HT1080 (cell line): ENCODE measurements at regions not wholly inside any gene's neighbourhood (a gene's known extent, or its start where the extent isn't known, plus 50 kb on each side); places are given as distances from the start of the nearest gene placed in this dataset.
A peak's percentile ranks its signal among the peaks of the same experiment; 100 is the strongest.

ENCODE experiments used
- DNase-seq: peaks from one replicate; pipeline ENCODE4 v3.0.0-alpha.2; 2015; ENCODE audit warnings: low read depth

DNA sequence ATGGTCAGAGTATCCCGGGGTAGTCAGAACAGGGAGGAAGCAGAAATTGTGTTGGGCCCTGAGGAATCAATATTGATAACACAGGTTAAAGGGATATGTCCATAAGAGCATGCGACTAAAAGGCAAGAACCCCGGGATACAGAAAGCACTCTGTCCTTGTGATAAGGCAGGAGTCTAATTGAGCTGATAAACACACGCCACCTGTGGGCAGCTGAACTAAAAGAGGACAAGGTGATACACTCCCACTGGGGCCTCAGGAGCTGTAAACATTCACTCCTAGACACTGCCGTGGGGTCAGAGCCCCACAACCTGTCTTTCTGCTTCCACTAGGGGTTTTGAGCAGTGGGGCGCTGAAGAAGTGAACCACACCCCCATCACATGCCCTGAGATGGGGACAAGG is 144.7 kb upstream of the MPDZ start:
- no peak for DNase-seq

DNA sequence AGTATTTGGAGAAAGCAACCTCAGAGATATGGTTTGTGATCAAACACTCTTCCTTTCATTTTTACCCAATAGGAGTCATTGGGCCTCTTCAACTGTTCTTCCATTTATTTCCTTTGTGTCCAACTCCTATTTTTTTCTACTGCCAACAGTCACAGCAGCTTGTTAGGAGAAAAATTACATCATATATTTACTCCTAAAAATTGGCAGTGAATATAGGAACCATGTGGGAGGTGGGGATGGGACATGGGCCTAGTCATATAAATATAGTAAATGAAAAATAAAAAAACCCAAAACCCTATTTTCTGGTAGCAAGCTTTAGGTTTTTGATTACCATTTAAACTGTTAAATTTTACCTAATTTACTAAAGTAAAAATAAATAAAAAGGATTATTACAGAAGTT is 134.9 kb upstream of the MPDZ start:
- DNase-seq: no peak

- DNase-seq: no peak
These were observed 132.8 kb upstream of the MPDZ start for GRCh38 chr9:13412331-13412730.

DNA sequence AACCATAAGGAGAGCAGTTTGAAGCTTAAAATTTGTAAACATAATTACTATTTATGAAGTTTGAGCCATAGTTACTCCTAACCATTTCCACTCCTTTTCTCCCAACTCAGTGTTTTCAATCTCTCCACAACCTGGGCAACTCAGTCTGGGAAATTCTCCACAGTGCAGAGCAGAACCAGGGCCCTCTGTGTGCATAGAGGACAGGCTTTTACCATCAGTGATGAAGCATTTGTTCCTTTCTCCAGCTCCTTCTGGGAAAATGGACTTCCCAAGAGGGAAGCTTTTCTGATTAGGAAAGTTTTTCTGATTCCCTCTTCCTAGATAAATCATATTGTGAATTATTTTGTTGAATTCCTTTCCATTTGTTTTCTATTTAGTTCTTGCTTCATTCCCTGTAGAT is 132.3 kb upstream of the MPDZ start:
- DNase-seq: no peak

DNA sequence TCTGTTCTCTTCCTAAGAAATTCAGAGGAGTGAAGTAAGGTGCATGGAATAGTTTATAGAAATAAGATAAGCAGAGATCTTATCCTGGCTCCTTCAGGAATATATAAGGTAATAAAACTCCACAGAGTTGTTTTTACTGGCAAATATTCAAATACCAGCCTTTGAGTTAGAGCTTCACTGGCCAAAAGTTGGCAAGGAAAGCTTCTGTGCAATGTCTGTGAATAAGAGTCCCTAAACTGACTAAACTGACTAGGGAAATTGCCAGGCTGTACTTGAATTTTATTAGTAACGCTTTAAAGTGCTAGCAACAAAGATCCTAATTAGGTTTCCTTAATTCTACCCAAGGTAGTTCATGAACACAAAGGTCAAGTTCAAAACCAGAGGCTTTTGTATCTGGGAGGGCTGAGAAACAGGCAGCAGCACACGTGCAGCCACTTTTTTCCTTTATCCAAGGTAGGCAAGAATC is 131.1 kb upstream of the MPDZ start:
- peak; percentile 65 for DNase-seq

GRCh38 chr9:13397661-13398060 is 118.2 kb upstream of the MPDZ start:
- no peak for DNase-seq

DNA sequence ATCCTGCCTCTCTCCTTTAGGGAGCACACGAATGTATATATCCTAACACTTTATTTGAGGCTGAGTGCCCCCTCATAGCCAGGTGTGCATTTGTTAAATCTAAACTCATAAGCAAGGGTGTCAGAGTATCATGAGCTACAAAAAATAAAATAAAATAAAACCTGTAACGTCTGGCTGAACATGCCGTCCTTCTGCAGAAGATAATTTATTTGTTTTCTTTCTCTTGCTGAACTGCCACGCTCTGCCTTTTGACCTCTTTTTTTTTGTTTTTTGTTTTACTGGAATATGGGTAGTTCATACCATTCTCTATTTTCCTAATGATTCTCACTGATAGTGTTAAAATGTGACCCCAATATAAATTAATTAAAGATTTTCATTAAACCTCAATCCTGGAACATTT is 117.7 kb upstream of the MPDZ start:
- no peak for DNase-seq

- no peak for DNase-seq
These were observed 116.9 kb upstream of the MPDZ start for GRCh38 chr9:13396418-13396817.

DNA sequence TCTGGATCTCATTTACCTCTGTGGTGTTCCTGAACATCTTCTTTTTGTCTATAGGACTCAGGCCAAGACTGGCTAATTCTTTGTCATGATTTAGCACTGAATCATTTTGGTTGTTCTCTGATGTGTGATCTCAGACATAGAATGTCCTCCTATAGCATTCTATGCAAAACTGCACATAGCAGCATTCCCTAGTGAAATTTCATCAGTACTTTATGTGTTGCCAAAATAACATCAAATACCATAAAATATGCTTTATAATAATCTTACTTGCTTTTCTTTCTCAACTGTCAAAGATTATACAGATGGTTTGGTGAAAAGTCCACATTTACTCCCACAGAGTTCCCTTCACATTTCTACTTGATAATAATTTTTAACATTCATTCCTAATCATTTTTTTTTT is 115.7 kb upstream of the MPDZ start:
- no peak for DNase-seq

DNA sequence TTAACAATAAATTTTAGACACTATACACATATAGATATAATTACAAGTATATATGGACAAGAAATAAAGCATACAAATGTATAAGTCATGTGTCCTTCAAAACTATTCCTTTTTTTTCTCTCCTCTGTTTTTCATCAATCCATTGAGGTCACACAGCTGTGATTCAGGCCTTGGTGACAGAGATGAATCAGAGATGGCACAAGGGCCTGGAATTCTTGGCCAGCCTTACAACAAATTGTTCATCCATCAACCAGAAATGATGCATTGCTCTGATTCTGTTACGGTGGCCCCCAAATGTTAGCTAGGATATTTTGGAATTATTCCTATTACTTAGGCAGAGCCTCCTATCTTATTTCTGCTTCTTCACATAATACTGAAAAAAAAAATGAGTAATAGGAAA is 108.7 kb upstream of the MPDZ start:
- DNase-seq: peak; percentile 7

- no peak for DNase-seq
These were observed 108.2 kb upstream of the MPDZ start for GRCh38 chr9:13387734-13388067.

- DNase-seq: no peak
These were observed 107.6 kb upstream of the MPDZ start for GRCh38 chr9:13386935-13387733.

DNA sequence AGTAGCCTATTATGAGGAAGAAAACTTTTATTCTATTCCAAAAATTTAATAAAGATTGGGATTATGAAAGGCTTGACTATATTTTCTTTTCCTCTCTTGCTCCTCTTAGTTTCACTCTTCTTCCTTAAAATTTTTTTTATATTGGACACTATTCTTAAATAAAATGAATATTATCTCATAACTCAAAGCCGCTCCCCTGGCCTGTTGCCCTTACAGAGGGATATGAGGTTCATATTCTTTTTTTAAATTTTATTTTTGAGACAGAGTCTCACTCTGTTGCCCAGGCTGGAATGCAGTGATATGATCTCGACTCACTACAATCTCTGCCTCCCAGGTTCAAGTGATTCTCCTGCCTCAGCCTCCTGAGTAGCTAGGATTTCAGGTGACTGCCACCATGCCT is 106.8 kb upstream of the MPDZ start:
- DNase-seq: no peak

- no peak for DNase-seq
These were observed 104.4 kb upstream of the MPDZ start for GRCh38 chr9:13383855-13384254.

GRCh38 chr9:13383216-13383615 is 103.7 kb upstream of the MPDZ start:
- DNase-seq: no peak

DNA sequence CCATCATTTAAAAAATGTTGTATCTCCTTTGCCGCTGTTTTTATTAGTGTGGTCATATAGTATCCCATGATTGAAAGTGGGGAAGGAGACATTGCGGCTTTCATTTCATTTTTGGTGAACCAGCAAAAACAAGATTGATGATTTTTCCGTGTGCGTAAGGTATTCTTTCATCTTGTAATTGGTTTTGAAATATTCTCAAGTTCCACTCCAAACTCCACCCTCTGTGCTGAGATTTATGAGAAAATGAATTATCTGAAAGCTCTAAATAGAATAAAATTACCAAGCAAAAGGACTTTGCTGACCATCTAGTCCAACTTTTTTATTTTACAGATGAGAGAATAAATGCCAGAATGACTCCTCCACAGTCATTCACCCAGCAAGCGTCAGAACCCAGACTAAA is 103.1 kb upstream of the MPDZ start:
- no peak for DNase-seq

GRCh38 chr9:13380903-13381302 is 101.4 kb upstream of the MPDZ start:
- DNase-seq: no peak

GRCh38 chr9:13378154-13378553 is 98.7 kb upstream of the MPDZ start:
- no peak for DNase-seq

DNA sequence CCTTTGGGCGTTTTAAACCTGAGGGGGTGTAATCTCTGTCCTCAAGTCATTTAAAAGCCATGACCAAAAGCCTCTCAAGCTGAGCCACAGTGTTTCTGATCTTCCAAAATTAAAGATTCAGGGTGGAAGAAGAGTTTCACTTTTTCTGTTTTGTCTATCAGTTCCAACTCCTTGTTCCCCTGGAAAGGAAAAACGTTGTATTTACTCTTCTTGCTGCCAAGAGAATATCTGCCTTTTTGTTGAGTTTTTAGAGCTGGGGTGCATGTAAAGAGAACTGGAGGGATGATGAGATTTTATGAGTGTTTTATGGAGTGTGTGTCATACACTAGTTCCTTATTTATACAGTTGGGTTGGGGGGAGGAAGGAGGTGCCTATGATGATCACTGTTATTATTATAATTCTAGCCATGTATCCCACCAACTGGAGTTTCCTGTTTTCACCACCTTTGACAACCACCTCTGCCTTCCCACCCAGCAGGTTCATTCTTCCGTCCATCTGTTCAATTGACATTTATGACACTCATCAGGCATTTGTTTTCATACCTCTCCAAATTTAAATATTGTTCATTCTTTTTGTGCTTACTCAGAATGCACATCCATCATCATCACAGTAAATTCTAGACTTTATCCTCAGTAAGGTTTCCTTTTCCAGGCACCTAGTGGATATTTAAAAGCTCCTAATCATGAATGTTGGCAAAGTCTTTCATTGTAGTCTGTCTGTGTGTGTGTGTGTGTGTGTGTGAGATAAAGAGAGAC is 97.9 kb upstream of the MPDZ start:
- no peak for DNase-seq

GRCh38 chr9:13372510-13372909 is 93.0 kb upstream of the MPDZ start:
- DNase-seq: no peak

GRCh38 chr9:13369431-13369830 is 89.9 kb upstream of the MPDZ start:
- DNase-seq: no peak

GRCh38 chr9:13367784-13368183 is 88.3 kb upstream of the MPDZ start:
- no peak for DNase-seq
